K562 (cell line): ENCODE measurements at regions not wholly inside any gene's neighbourhood (a gene's known extent, or its start where the extent isn't known, plus 50 kb on each side); places are given as distances from the start of the nearest gene placed in this dataset.

Source experiments
- ATAC-seq: fragments of 200-7000 bp; cut with Tn5 transposase; 3 replicates; pipeline ENCODE4 v1.9.1; 2020; ENCODE audit warnings: moderate library complexity
- BruUV-seq: library from RNA; stranded (reverse); fragments of 400-500 nt; replicated peaks from 2 replicates; lab custom pipeline; 2021; lab: Mats Ljungman, UMichigan
- CTCF ChIA-PET: fragments of 300-600 bp; formaldehyde crosslinking; extraction: SDS; loops from one replicate; lab custom pipeline; 2021; ENCODE audit warnings: low intra/inter-chr PET ratio; lab: Yijun Ruan, JAX
- POLR2A ChIA-PET: fragments of 300-600, 350-650 bp; sonication (Branson Sonifier 250); formaldehyde crosslinking; extraction: SDS; loops from one replicate; lab custom pipeline; 2021; ENCODE audit warnings: antibody characterized with exemption, inconsistent platforms; lab: Yijun Ruan, JAX
- DNase-seq, 4 experiments: peaks; one replicate each; pipeline versions ENCODE4 v3.0.0 to v3.0.0-alpha.2; 2011 to 2018; ENCODE audit warnings: low spot score in 3 of 4, mixed read lengths in 3 of 4; ENCODE audit errors: extremely low read depth in 1 of 4
- FAIRE-seq: peaks from 2 replicates; lab custom pipeline; 2011; peaks lifted over from hg19 to GRCh38; lab: Jason Lieb, UNC
- H2AFZ ChIP-seq: 2 replicates; pipeline ENCODE4 v1.6.0; 2011; ENCODE audit warnings: low read depth, low read length, control low read depth, inconsistent platforms
- H3K27ac ChIP-seq: fragments of 200-600 bp; 3 replicates; pipeline ENCODE4 v1.8.0; 2011; ENCODE audit warnings: low read depth, mild to moderate bottlenecking, control low read depth, inconsistent platforms, low read length, moderate library complexity, mixed read lengths; ENCODE audit errors: extremely low read depth
- H3K27me3 ChIP-seq, 2 experiments: fragments of 300-600 bp in 1 of 2; 2 replicates in 1 of 2; 3 replicates in 1 of 2; pipeline versions ENCODE4 v1.6.0 to v1.8.0; 2011; ENCODE audit warnings: inconsistent platforms in 2 of 2, low read length in 2 of 2, mild to moderate bottlenecking in 1 of 2, mixed read lengths in 1 of 2, moderate library complexity in 1 of 2; ENCODE audit not compliant: control insufficient read depth in 2 of 2, insufficient read depth in 2 of 2
- H3K36me3 ChIP-seq: fragments of 300-600 bp; 3 replicates; pipeline ENCODE4 v1.8.0; 2011; ENCODE audit warnings: mild to moderate bottlenecking, low read length, inconsistent platforms; ENCODE audit not compliant: control insufficient read depth, insufficient read depth
- H3K4me1 ChIP-seq, 2 experiments: fragments of 200-600 bp in 1 of 2; replicated peaks in 1 of 2; 2 replicates in 1 of 2; 3 replicates in 1 of 2; pipeline versions ENCODE4 v1.5.1 to v1.8.0; 2011; ENCODE audit warnings: inconsistent platforms in 2 of 2, low read length in 2 of 2, mild to moderate bottlenecking in 1 of 2, mixed read lengths in 1 of 2, moderate library complexity in 1 of 2; ENCODE audit not compliant: control insufficient read depth in 2 of 2, insufficient read depth in 2 of 2
- H3K4me2 ChIP-seq: 2 replicates; pipeline ENCODE4 v1.6.1; 2011; ENCODE audit warnings: low read length, control low read depth, inconsistent platforms, mixed read lengths; ENCODE audit not compliant: insufficient read depth
- H3K4me3 ChIP-seq: fragments of 200-600 bp; sonication (generic), shearing (Covaris generic); 2 replicates; pipeline ENCODE4 v1.5.1; 2016; ENCODE audit warnings: control low read depth, inconsistent platforms
- H3K79me2 ChIP-seq: fragments of 200-600 bp; 3 replicates; pipeline ENCODE4 v1.8.0; 2011; ENCODE audit warnings: low read length, inconsistent platforms; ENCODE audit not compliant: control insufficient read depth, insufficient read depth
- H3K9ac ChIP-seq, 2 experiments: 2 replicates each; pipeline versions ENCODE4 v1.6.0 to v1.6.1; 2011; ENCODE audit warnings: low read depth in 2 of 2, low read length in 2 of 2, control low read depth in 1 of 2, inconsistent platforms in 1 of 2, mild to moderate bottlenecking in 1 of 2, mixed read lengths in 1 of 2; ENCODE audit not compliant: insufficient read depth in 1 of 2
- H3K9me1 ChIP-seq: one replicate; pipeline ENCODE4 v1.6.0; 2011; ENCODE audit warnings: inconsistent platforms, mild to moderate bottlenecking, low read length, moderate library complexity; ENCODE audit not compliant: control insufficient read depth, insufficient read depth
- H3K9me3 ChIP-seq: replicated peaks from 2 replicates; pipeline ENCODE4 v1.5.1; 2011; ENCODE audit warnings: low read depth, low read length, inconsistent platforms; ENCODE audit not compliant: control insufficient read depth, insufficient read depth
- H4K20me1 ChIP-seq: replicated peaks from 2 replicates; pipeline ENCODE4 v1.6.1; 2011; ENCODE audit warnings: low read length, inconsistent platforms, mixed read lengths; ENCODE audit not compliant: control insufficient read depth, insufficient read depth
- BRF1 ChIP-seq: IDR thresholded peaks from 3 replicates; pipeline ENCODE4 v1.6.1; 2011; ENCODE audit warnings: borderline replicate concordance, mild to moderate bottlenecking; ENCODE audit not compliant: insufficient read length; ENCODE audit errors: extremely low read depth
- CBX5 ChIP-seq: IDR thresholded peaks from 2 replicates; pipeline ENCODE4 v1.6.1; 2014; ENCODE audit warnings: low read depth, borderline replicate concordance
- EHMT2 ChIP-seq: fragments of 450-650 bp; IDR thresholded peaks from 2 replicates; pipeline ENCODE4 v1.6.1; 2018; ENCODE audit warnings: antibody characterized with exemption
- GTF2B ChIP-seq: IDR thresholded peaks from 2 replicates; pipeline ENCODE4 v1.6.1; 2011; ENCODE audit not compliant: insufficient read length; ENCODE audit errors: extremely low read depth
- NFXL1 ChIP-seq: fragments of 450-650 bp; formaldehyde crosslinking; IDR thresholded peaks from 2 replicates; pipeline ENCODE4 v1.4.0; 2021; ENCODE audit warnings: mild to moderate bottlenecking
- POLR2G ChIP-seq: fragments of 200-400 bp; formaldehyde crosslinking; IDR thresholded peaks from 2 replicates; pipeline ENCODE4 v1.6.1; 2017; ENCODE audit warnings: low read depth, mild to moderate bottlenecking, antibody characterized with exemption, low read length, moderate library complexity
- RAD21 ChIP-seq, 2 experiments: fragments of 250-450 bp in 1 of 2; fragments of 450-650 bp in 1 of 2; sonication (Bioruptor Pico) in 1 of 2; formaldehyde crosslinking in 1 of 2; IDR thresholded peaks in 1 of 2; conservative IDR thresholded peaks in 1 of 2; 2 replicates each; pipeline versions ENCODE4 v1.4.0 to v1.8.0; 2020 to 2022; ENCODE audit warnings: mild to moderate bottlenecking in 2 of 2, moderate library complexity in 1 of 2
- RFX5 ChIP-seq: IDR thresholded peaks from 2 replicates; pipeline ENCODE4 v1.6.1; 2011; ENCODE audit warnings: low read depth, mild to moderate bottlenecking, improper control_type of control experiment, low read length
- RFX7 ChIP-seq: fragments of 250-450 bp; sonication (Bioruptor Pico); IDR thresholded peaks from 2 replicates; pipeline ENCODE4 v1.5.1; 2021; ENCODE audit warnings: mild to moderate bottlenecking
- SIRT6 ChIP-seq: IDR thresholded peaks from one replicate; pipeline ENCODE4 v1.6.1; 2012; ENCODE audit warnings: low read depth, mild to moderate bottlenecking, control low read depth, inconsistent platforms, low read length, moderate library complexity
- ZNF174 ChIP-seq: fragments of 250-450 bp; sonication (Bioruptor Pico); IDR thresholded peaks from 2 replicates; pipeline ENCODE4 v1.4.0; 2020; ENCODE audit warnings: mild to moderate bottlenecking
- ZNF584 ChIP-seq: fragments of 200-800 bp; sonication (Bioruptor generic); IDR thresholded peaks from 2 replicates; pipeline ENCODE4 v1.6.1; 2016; ENCODE audit warnings: low read depth, mild to moderate bottlenecking, missing genetic modification characterization, missing compliant biosample characterization
- WGBS: fragments of 100-300 bp; shearing (Covaris generic); methylation state at CpG from one replicate; pipeline ENCODE4 v1.1.6; 2016; ENCODE audit warnings: low coverage, mixed read lengths; ENCODE audit not compliant: insufficient coverage; ENCODE audit errors: missing lambda C conversion rate; 5-methylcytosine and 5-hydroxymethylcytosine counted together
- in situ Hi-C: fragments of 300-500 bp; cut with MboI; formaldehyde crosslinking; loops from 4 replicates; pipeline ENCODE4 v1.15.0; 2018; ENCODE audit warnings: inconsistent platforms, mixed read lengths
- intact Hi-C: fragments of 100-400 bp; cut with micrococcal nuclease; formaldehyde crosslinking; loops from 2 replicates; pipeline ENCODE4 v1.14.2; 2022

DNA sequence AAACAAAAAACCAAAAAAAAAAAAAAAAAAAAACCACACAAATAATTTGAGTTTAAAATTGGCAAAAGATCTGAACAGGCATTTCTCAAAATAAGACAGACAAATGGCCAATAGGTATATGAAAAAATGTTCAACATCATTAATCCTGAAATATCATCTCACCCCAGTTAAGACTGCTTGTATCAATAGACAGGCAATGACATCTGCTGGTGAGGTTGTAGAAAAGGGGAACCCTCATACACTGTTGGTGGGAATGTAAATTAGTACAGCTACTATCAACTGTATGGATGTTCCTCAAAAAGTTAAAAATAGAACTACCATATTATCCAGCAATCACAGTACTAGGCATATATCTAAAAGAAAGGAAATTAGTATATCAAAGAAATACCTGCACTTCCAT is 523.1 kb downstream of the XIRP2 start:
- POLR2A ChIA-PET: interaction anchor here (0.6 kb wide), 1 partner anchor 69 kb away, joined by 4 read pairs; no protein-coding TSS in a partner anchor
- H3K36me3 ChIP-seq: no peaks in the 10 kb centered on the region
- intact Hi-C loops: no loop called here
- H3K27ac ChIP-seq: no peak overlapping the region
- H2AFZ ChIP-seq: no peak overlapping the region
- H3K4me2 ChIP-seq: no peak overlapping the region
- CTCF ChIA-PET: no interaction called here
- no peak overlapping the region for H3K4me3 ChIP-seq
- H3K9ac ChIP-seq: no peak overlapping the region
- no peaks in the 10 kb centered on the region for H4K20me1 ChIP-seq
- H3K79me2 ChIP-seq: no peaks in the 10 kb centered on the region
- no TSS peak for BruUV-seq
- TF ChIP-seq ZNF584 (CRISPR knock-in tag) (no peak), RAD21 (CRISPR knock-in tag; conservative IDR thresholded peaks at IDR 0.05 in 1 of 2, IDR thresholded peaks at IDR 0.05 in 1 of 2) (0 out of 4 replicates have a peak, but pooled peaks of 1 of the 2 experiments have one; percentile 9), ZNF174 (CRISPR knock-in tag) (no peak), EHMT2 (no peak)
- H3K9me3 ChIP-seq: no peaks in the 10 kb centered on the region
- DNase-seq (no peak), FAIRE-seq (no peak), ATAC-seq (no peak)
- no peaks in the 10 kb centered on the region for H3K9me1 ChIP-seq
- in situ Hi-C loops: no loop called here
- H3K27me3 ChIP-seq: no peaks in the 10 kb centered on the region
- no peaks in the 10 kb centered on the region for H3K4me1 ChIP-seq

- no peaks in the 10 kb centered on the region for H3K36me3 ChIP-seq
- intact Hi-C loops (no loop called here), in situ Hi-C loops (no loop called here)
- H3K9me3 ChIP-seq: no peaks in the 10 kb centered on the region
- CTCF ChIA-PET: no interaction called here
- H3K27ac ChIP-seq: no peak overlapping the region
- no peaks in the 10 kb centered on the region for H3K9me1 ChIP-seq
- no peak for FAIRE-seq
- BruUV-seq: no TSS peak
- WGBS: 2% methylated on average over 4 of the region's 4 CpGs
- TF ChIP-seq CBX5 (no peak), NFXL1 (CRISPR knock-in tag) (no peak), RFX7 (CRISPR knock-in tag) (no peak), POLR2G (no peak), GTF2B (no peak), BRF1 (no peak), SIRT6 (no peak), RFX5 (no peak)
- POLR2A ChIA-PET: no interaction called here
- no peaks in the 10 kb centered on the region for H4K20me1 ChIP-seq
- no peak for ATAC-seq
- H3K79me2 ChIP-seq: no peaks in the 10 kb centered on the region
- no peak overlapping the region for H2AFZ ChIP-seq
- no peak for DNase-seq
- H3K4me3 ChIP-seq: no peak overlapping the region
- H3K27me3 ChIP-seq: no peaks in the 10 kb centered on the region
- no peak overlapping the region for H3K9ac ChIP-seq
- no peaks in the 10 kb centered on the region for H3K4me1 ChIP-seq
- H3K4me2 ChIP-seq: no peak overlapping the region
These were observed 518.3 kb downstream of the XIRP2 start for GRCh38 chr2:167406558-167406957.
